NCI-H146 treated with DMSO at 0.1 percent for 48 hours (cell line): ENCODE measurements at regions not wholly inside any gene's neighbourhood (a gene's known extent, or its start where the extent isn't known, plus 50 kb on each side); places are given as distances from the start of the nearest gene placed in this dataset.

Source experiments
- DNase-seq: peaks from one replicate; lab custom pipeline; 2025; ENCODE audit not compliant: unreplicated experiment; lab: John Stamatoyannopoulos, UW

GRCh38 chr1:81583878-81584277, 216.9 kb upstream of the ADGRL2 start:
- DNase-seq: no peak

DNA sequence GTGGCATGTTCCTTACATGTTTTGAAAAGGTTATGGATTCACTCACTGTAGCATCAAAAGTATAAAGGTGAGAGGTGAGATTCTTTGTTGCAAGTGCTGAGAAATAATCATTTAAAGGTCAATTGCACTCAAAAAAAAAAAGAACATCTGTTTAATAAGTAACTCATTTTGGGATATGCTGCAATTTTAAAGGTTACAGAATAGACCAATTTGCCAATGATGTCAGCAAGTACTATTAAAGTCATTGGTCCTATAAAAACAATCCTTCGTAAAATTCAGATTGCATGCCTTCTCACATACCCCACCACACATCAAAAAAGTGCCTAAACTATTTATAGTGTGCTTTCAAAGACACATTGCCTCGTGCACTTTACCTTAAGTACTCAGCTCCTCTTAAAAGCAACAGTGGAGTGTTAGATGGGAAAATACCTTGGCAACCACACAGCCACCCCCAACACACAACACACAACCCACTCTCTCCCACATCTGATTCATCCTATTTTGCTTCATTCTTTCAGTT, 218.2 kb upstream of the ADGRL2 start:
- DNase-seq: no peak

DNA sequence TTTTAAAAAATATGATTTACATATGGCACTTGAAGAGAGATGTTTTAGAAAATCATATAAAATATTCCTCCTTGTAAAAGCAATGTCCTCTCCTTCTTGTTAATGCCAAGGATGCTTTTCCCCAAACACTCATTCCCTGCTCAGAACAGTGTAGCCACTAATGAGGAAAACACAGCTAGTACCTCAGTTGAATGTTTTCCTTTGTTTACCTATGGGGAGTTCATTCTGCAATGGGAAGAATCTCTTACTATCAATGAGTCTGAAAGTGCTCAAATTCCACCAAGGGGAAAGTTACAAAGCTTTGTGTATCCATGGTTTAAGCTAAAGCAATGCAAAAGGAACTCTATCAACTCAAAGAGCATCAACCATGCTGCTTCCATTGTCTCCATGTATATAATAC, 221.9 kb upstream of the ADGRL2 start:
- DNase-seq: no peak

DNA sequence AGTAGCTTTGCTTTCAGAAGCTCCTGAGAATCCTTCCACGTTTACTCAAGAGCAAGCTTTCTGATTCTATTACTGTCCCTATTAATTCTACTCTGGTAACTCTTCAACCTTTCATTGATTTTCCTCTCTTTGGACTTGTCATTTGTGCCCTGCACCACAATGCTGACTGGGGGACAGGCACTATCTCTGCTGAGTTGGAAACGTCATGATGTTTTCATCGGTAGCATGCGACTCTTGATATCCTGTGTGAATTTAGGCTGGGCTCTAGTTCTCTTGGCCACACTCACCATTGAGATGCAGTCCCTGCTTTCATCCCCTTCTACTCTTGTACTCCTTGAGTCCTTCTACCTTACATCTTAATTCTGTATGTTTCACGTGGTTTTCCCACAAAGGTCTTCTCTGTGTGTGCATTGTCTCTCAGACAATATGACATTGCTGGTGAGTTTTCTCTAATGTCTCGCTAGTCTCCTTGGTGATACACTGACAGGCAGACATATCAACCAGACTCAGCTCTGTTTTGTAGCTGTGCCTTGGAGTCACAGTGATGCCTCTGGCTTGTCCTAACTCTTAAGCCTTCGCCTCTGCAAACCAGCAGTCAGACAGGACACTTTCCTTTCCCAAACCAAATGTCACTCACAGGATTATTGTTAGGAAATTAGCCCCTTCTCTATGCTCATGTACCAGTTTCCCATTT, 223.6 kb upstream of the ADGRL2 start:
- DNase-seq: no peak

GRCh38 chr1:81574408-81574807, 226.3 kb upstream of the ADGRL2 start:
- DNase-seq: no peak

- no peak for DNase-seq
Measured at GRCh38 chr1:81573458-81573857, 227.3 kb upstream of the ADGRL2 start.

DNA sequence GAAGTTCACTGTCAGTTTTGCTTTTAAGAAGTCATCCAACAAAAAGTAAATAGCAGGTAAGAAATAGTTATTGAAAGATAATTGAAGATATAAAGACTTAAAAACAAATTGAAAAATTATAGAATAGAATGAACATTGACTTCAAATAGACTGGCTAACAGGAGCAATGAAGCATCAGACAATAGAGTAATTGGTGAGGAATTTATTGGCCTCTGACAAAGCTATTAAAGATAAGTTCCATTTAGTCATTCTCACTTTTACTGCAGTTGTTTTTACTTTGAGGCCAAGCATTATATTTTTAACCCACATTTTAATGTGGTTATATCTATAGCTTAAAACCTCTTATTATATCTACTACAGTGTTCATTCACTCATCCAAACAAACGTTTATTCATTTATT, 228.8 kb upstream of the ADGRL2 start:
- no peak for DNase-seq

DNA sequence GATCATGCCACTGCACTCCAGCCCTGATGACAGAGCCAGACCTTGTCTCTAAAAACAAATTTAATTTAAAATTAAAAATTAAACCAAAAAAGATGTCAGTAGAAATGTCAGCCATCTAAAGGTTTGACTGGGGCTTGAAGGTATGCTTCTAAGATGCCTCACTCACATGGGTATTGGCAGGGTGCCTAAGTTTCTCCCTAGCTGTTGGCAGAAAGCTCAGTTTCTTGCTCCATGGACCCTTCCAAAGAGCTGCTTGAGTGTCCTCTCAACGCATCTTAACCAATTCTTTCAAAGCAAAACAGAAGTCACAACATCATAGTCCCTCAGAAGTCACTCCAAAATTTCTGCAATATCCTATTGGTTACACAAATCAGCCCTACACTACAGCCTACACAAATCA, 231.0 kb upstream of the ADGRL2 start:
- no peak for DNase-seq

DNA sequence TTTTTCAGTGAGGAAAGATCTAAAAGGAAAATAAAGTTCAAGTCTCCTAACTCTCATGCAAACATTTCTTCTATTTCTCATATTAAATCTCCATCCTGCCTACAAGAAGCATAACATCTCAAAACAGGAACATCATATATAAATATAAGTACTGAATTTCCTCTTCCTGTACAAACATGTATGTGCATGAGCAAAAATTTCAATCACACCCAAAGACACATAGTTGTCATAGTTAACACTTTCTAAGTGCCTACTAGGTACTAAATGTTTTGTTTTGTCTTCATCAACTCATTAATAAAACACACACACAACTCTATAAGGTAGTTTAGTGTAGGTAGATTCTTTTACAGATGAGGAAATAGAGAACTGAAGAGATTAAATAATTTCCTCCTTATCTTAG, 237.1 kb upstream of the ADGRL2 start:
- DNase-seq: no peak

- no peak for DNase-seq
Measured at GRCh38 chr1:81562934-81563333, 237.8 kb upstream of the ADGRL2 start.

- no peak for DNase-seq
Measured at GRCh38 chr1:81560629-81561028, 240.1 kb upstream of the ADGRL2 start.

DNA sequence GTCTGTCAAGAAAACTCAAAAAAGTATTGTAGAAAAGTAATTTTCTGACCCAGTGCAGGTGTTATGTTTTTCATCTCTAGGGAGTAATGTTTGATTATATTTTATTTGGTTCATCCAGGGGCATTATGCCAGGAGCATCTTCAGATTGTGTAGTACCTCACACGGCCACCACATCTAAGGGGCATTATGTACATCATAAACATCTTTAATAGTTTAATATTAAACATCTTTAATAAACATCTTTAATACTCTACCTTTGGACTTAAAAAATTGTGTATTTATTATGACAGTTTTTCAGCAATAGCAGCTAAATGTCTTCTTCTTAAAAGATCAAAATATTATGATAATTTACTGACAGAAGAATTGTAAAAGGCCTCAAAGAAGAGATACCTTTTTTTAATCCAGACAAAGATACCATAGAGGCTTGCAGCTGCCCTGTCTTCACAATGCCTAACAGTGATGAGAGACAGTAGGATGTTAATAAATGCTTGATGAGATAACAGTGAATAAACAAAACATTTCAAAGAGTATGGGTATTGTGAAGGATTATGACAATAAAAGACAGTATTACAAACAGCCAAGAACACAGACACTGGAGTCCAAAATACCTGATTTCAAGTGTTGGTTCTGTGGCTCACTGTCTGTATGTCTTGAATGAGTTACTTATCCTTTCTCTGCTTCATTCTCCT, 240.9 kb upstream of the ADGRL2 start:
- DNase-seq: no peak

GRCh38 chr1:81558291-81559076, 242.2 kb upstream of the ADGRL2 start:
- DNase-seq: no peak

GRCh38 chr1:81556968-81557367, 243.8 kb upstream of the ADGRL2 start:
- DNase-seq: no peak

- peak; percentile 20 for DNase-seq
Measured at GRCh38 chr1:81554534-81554933, 246.2 kb upstream of the ADGRL2 start.

GRCh38 chr1:81554108-81554507, 246.6 kb upstream of the ADGRL2 start:
- peak; percentile 82 for DNase-seq

- no peak for DNase-seq
Measured at GRCh38 chr1:81553503-81553902, 247.2 kb upstream of the ADGRL2 start.

GRCh38 chr1:81551946-81552345, 248.8 kb upstream of the ADGRL2 start:
- DNase-seq: no peak

DNA sequence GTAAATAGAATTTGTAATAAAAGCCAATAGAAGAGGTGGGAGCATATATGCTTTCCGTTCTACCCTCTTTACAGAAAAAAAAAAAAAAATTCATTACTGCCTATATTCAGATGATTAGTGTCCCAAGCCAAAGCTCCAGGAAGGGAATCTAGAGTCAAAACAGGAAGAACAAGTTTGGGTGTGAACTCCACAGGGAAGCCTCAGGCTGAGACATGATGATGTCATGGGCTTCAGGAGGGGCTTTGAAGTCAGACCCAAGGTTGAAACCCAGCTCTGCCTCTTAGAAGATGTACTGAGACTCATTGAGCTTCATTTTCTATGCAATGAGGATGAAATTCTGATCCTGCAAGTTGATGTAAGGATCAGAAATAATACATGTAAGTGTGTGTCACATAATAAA, 250.0 kb upstream of the ADGRL2 start:
- no peak for DNase-seq

DNA sequence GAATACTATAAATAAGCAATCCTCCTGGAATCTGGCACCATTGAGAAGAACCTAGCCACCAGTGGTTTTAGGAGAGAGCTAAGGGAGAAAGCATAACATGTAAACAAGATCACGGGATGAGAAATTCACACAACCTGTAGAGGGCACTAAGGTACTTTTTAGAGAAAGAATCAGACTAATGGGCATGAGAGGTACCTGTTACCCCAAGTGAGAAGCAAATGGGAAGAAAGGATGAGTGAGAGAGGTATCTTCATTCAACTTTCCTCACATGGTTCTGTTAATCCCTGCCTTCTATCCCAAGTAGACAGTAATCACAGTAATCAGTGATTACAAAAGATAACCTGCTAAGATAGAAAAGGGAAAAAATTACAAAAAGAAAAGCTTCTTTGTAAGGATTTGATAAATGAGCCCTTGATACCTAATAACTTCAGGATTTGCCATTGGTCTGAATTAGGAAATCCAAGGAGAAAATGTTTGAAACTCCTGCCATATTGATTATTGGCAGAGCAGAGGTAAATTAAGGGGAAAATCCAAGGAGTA, 251.1 kb upstream of the ADGRL2 start:
- DNase-seq: peak; percentile 43

DNA sequence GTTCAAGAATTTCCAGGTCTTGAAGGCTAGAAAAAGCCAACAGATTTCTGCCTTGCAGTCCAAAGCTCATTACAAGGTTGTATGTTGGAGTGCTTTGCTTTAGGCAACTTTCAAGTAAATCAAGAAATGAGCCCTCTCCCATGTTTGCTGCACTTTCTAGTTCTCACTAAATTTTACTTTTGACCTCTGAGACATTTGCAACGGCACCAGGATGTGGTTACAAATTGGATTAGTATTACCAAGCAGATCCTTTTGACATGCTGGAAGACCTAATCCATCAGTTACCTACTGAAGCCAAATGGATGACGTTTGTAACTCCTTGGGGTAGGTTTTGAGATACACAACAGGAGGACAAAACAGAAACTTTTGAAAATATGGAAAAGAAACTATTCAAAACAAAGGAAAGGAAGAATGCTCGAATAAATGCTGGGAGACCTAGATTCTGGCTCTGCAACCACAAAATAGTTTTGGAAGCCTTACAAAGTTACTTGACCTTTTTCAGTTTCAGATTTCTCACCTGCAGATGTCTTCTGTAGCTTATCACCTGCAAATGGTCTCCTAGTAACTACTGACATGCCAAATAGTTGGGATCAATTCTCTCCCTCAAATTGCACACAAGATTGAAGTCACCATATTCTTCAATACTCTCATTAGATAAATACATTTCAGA, 251.7 kb upstream of the ADGRL2 start:
- DNase-seq: no peak
